ENCODE measurements at regions not wholly inside any gene's neighbourhood (a gene's known extent, or its start where the extent isn't known, plus 50 kb on each side); places are given as distances from the start of the nearest gene placed in this dataset.

DNA sequence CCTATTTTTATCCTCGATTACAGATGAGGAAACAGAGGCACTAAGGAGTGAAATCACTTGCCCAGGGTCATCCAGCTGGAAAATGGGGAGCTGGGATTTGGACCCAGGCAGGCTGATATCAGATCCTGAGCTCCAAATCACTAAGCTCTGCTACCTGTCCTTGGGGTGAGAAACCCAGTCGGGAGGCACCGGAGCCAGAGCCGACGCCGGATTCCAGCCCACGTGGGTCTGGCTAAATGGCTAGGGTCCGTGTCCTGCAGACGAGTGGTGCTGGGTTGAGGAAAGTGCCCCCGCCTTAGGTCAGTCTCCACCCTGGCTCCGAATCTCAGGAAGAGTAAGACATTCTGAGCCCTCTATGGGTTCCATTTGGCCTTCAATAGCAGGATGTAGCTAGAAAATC is 61.3 kb upstream of the GGTA1 start (continued):
- TF ChIP-seq CUX1 (IDR thresholded peaks at IDR 0.05; ENCODE audit: insufficient replicate concordance, low read depth, low read length), result no peak

DNA sequence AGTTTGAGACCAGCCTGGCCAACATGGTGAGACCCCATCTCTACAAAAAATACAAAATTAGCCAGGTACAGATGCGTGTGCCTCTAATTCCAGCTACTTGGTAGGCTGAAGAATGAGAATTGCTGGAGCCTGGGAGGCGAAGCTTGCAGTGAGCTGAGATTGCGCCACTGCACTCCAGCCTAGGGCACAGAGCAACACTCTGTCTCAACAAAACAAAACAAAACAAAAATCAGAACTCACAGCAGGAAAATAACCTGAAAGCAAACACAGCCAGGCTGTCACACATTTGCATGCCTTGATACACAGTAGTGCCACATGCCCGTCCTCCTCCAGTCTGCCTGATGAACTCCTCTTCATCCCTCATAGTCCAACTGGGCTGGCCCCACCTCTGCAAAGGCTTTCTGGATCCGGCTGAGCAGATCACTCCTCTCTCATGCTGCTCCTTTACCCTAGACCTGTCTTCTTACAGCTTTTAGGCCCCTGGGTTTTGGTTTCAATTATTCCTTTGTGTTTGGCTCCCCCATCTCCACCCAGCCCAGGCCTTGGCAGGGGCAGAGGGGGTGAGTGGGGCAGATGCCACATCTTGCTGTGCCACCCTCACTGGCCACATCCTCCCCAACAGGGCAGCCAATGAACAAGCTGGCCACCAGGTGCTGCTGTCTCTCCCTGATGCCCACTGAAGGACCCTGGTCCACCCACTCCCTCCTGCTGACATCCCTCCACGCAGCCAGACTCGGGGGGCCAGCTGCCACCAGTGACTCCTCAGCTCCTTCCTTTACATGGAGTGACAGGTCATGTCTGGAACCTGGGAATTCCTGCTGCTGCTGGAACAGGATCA is 62.0 kb upstream of the GGTA1 start:
- WGBS (ENCODE audit: insufficient coverage, insufficient replicate concordance, low lambda C conversion rate, missing lambda C conversion rate), result 44% methylated on average over 7 of the region's 7 CpGs
- no peak for FAIRE-seq
- ChIA-PET POLR2A (no interaction called here), CTCF (interaction anchor here (1.9 kb wide), 1 partner anchor 11 kb away, joined by 8 read pairs; no protein-coding TSS in a partner anchor), SMC1A (ENCODE audit: uncharacterized antibody, unreplicated experiment) (interaction anchor here (1.6 kb wide), 1 partner anchor 11 kb away, joined by 3 read pairs; no protein-coding TSS in a partner anchor), RAD21 (ENCODE audit: unreplicated experiment) (no interaction called here)
- H3K4me2 ChIP-seq (ENCODE audit: control insufficient read depth, insufficient read depth), result no peak overlapping the region
- H2AFZ ChIP-seq (ENCODE audit: control insufficient read depth, low read depth, low read length), result no peak overlapping the region
- peaks cover 0 to 1% of the 10 kb centered on the region in 2 experiments; a peak in 1 of 4 replicates for H3K27me3 ChIP-seq (replicated peaks in 1 of 2; ENCODE audit: control insufficient read depth in 2 of 2, insufficient read depth in 2 of 2, low read length in 1 of 2)
- no peak overlapping the region for H3K27ac ChIP-seq (ENCODE audit: control insufficient read depth, insufficient read depth)
- no peaks in the 10 kb centered on the region for H3K36me3 ChIP-seq (ENCODE audit: control insufficient read depth in 2 of 2, insufficient read depth in 2 of 2, low read length in 1 of 2)
- no peaks in the 10 kb centered on the region for H4K20me1 ChIP-seq (ENCODE audit: control insufficient read depth, insufficient read depth)
- H3K79me2 ChIP-seq (ENCODE audit: control insufficient read depth, insufficient read depth, low read length), result no peaks in the 10 kb centered on the region
- no peak for DNase-seq (ENCODE audit: low read depth, low spot score)
- no peak overlapping the region for H3K9ac ChIP-seq (ENCODE audit: control insufficient read depth, insufficient read depth, low read length)
- ATAC-seq, result no peak
- peaks cover 20% of the 10 kb centered on the region for H3K4me1 ChIP-seq (ENCODE audit: control insufficient read depth, insufficient read depth, low read length)
- in situ Hi-C loops (cut with MboI) (no loop called here), intact Hi-C loops (cut with micrococcal nuclease; ENCODE audit: unreplicated experiment) (no loop called here)
- H3K4me3 ChIP-seq, result no peak overlapping the region
- H3K9me3 ChIP-seq (replicated peaks; ENCODE audit: control insufficient read depth, insufficient read depth, low read length), result no peaks in the 10 kb centered on the region
- no TSS peak for BruUV-seq (replicated peaks)
- TF ChIP-seq KDM1A (IDR thresholded peaks at IDR 0.05; ENCODE audit: borderline replicate concordance), result no peak
- TF ChIP-seq SMAD5 (IDR thresholded peaks at IDR 0.05; ENCODE audit: low read depth), result no peak
- TF ChIP-seq FOS (IDR thresholded peaks at IDR 0.05; ENCODE audit: borderline replicate concordance, extremely low read depth, insufficient read length), result no peak
- TF ChIP-seq, protein P1, sequence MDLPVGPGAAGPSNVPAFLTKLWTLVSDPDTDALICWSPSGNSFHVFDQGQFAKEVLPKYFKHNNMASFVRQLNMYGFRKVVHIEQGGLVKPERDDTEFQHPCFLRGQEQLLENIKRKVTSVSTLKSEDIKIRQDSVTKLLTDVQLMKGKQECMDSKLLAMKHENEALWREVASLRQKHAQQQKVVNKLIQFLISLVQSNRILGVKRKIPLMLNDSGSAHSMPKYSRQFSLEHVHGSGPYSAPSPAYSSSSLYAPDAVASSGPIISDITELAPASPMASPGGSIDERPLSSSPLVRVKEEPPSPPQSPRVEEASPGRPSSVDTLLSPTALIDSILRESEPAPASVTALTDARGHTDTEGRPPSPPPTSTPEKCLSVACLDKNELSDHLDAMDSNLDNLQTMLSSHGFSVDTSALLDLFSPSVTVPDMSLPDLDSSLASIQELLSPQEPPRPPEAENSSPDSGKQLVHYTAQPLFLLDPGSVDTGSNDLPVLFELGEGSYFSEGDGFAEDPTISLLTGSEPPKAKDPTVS (IDR thresholded peaks at IDR 0.05; ENCODE audit: low read depth, low read length), result no peak
- no peak for TF ChIP-seq YBX1 (IDR thresholded peaks at IDR 0.05)
- no peak for TF ChIP-seq SUPT20H (IDR thresholded peaks at IDR 0.05; ENCODE audit: borderline replicate concordance, control insufficient read depth, low read depth, low read length)
- no peak for TF ChIP-seq NBN (IDR thresholded peaks at IDR 0.05)
- no peak for TF ChIP-seq PKNOX1 (IDR thresholded peaks at IDR 0.05)
